ENCODE measurements at regions not wholly inside any gene's neighbourhood (a gene's known extent, or its start where the extent isn't known, plus 50 kb on each side); places are given as distances from the start of the nearest gene placed in this dataset.

DNA sequence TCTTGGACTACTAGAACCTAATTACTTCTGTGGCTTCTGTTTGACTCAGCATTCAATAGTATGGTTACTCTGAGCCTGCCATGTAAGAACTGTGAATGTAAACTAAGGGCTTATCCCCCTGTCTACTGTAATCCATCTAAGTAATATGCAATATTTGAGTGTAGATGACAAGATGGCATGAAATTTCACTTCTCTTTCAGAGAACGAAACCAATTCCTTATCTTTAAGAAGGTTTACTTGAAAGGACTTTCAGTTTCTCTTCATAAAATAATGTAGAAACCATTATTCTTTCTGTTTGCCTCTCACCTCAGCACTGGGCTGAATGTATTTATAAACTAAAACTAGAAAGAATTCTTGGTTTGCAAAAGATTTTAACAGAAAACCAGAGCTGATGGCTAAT lies 60.4 kb upstream of the ARID2 start:
- TF ChIP-seq POLR2AphosphoS5 (IDR thresholded peaks at IDR 0.05) (no peak), POLR2A (IDR thresholded peaks at IDR 0.05) (no peak), EP300 (IDR thresholded peaks at IDR 0.05) (no peak)
- TF ChIP-seq, protein P1, sequence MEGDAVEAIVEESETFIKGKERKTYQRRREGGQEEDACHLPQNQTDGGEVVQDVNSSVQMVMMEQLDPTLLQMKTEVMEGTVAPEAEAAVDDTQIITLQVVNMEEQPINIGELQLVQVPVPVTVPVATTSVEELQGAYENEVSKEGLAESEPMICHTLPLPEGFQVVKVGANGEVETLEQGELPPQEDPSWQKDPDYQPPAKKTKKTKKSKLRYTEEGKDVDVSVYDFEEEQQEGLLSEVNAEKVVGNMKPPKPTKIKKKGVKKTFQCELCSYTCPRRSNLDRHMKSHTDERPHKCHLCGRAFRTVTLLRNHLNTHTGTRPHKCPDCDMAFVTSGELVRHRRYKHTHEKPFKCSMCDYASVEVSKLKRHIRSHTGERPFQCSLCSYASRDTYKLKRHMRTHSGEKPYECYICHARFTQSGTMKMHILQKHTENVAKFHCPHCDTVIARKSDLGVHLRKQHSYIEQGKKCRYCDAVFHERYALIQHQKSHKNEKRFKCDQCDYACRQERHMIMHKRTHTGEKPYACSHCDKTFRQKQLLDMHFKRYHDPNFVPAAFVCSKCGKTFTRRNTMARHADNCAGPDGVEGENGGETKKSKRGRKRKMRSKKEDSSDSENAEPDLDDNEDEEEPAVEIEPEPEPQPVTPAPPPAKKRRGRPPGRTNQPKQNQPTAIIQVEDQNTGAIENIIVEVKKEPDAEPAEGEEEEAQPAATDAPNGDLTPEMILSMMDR (IDR thresholded peaks at IDR 0.05) = no peak

Data from gastroesophageal sphincter (tissue), 3 donors.